Gastroesophageal sphincter (tissue), 4 donors: ENCODE measurements at regions not wholly inside any gene's neighbourhood (a gene's known extent, or its start where the extent isn't known, plus 50 kb on each side); places are given as distances from the start of the nearest gene placed in this dataset.
"Not testable (repeated sequence)": the region's sequence is repeated elsewhere in the genome, so short reads cannot be mapped to it uniquely, and the experiment has no call there.

Source experiments
- ATAC-seq: fragments of 150-250 bp; one replicate; pipeline ENCODE4 v1.9.1; 2016; ENCODE audit warnings: mild to moderate bottlenecking, moderate library complexity
- H3K27ac ChIP-seq, 4 donors: fragments of 200-600 bp; sonication (generic) in 3 of 4; 1 replicate in 3 of 4; 2 replicates in 1 of 4; pipeline ENCODE4 v1.5.1; 2016 to 2019
- H3K27me3 ChIP-seq: fragments of 200-600 bp; sonication (generic); one replicate; pipeline ENCODE4 v1.5.1; 2019
- H3K36me3 ChIP-seq, 2 donors: fragments of 200-600 bp; sonication (generic); one replicate each; pipeline ENCODE4 v1.5.1; 2019; ENCODE audit warnings: control low read depth in 1 of 2
- H3K4me1 ChIP-seq, 3 donors: fragments of 200-600 bp; sonication (generic); 1 replicate in 2 of 3; 2 replicates in 1 of 3; pipeline ENCODE4 v1.5.1; 2016 to 2019; ENCODE audit warnings: control low read depth in 2 of 3
- H3K4me3 ChIP-seq, 2 donors: fragments of 200-600 bp; sonication (generic); one replicate each; pipeline ENCODE4 v1.5.1; 2019; ENCODE audit warnings: mild to moderate bottlenecking in 1 of 2, moderate library complexity in 1 of 2
- H3K9me3 ChIP-seq, 3 donors: fragments of 200-600 bp; sonication (generic); one replicate each; pipeline ENCODE4 v1.5.1; 2017 to 2019; ENCODE audit warnings: control low read depth in 2 of 3
- CTCF ChIP-seq, 4 experiments: fragments of 200-600 bp in 2 of 4; fragments of 450-650 bp in 2 of 4; sonication (generic) in 1 of 4; IDR thresholded peaks; one replicate each; pipeline ENCODE4 v1.5.1; 2017 to 2019; ENCODE audit warnings: antibody characterized with exemption in 4 of 4, mild to moderate bottlenecking in 2 of 4, moderate library complexity in 2 of 4
- EP300 ChIP-seq: sonication (generic); formaldehyde crosslinking; IDR thresholded peaks from one replicate; pipeline ENCODE4 v1.6.1; 2017; ENCODE audit warnings: antibody characterized with exemption, mild to moderate bottlenecking
- POLR2A ChIP-seq, 2 donors: fragments of 450-650 bp; IDR thresholded peaks; one replicate each; pipeline ENCODE4 v1.6.1; 2017; ENCODE audit warnings: antibody characterized with exemption in 2 of 2, mild to moderate bottlenecking in 2 of 2, moderate library complexity in 1 of 2
- POLR2AphosphoS5 ChIP-seq: sonication (generic); formaldehyde crosslinking; IDR thresholded peaks from one replicate; pipeline ENCODE4 v1.6.1; 2017; ENCODE audit warnings: antibody characterized with exemption
- WGBS, 2 donors: methylation state at CpG; one replicate each; pipeline ENCODE4 v1.1.5; 2018; ENCODE audit warnings: low coverage in 1 of 2; 5-methylcytosine and 5-hydroxymethylcytosine counted together

DNA sequence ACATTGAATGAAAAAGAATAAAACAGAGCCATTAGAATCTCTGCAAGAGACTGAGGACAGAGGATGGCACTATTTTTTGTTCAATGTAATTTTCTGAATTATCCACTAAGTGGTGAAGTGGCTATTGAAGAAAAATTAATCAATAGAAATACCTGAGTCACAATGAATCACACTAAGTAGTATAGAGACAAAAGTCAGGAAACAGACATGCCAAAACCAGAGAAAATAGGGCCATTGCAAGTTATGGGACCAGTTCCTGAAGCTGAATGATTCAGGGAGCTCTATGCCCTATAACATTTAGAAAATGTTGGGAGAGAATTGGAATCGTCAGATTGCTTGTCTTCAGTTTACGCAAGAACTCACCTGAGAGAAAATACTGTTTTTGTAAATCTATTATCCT is 1103.2 kb upstream of the ALCAM start:
- no peak overlapping the region for H3K4me3 ChIP-seq
- WGBS, 2 donors, result 88 to 89% methylated on average over 2 of the region's 2 CpGs
- H3K9me3 ChIP-seq, result no peaks in the 10 kb centered on the region
- no peaks in the 10 kb centered on the region for H3K27me3 ChIP-seq
- H3K4me1 ChIP-seq, result no peaks in the 10 kb centered on the region
- ATAC-seq, result no peak
- H3K27ac ChIP-seq, result no peak overlapping the region
- H3K36me3 ChIP-seq, result no peaks in the 10 kb centered on the region
- TF ChIP-seq POLR2AphosphoS5 (no peak), EP300 (no peak), POLR2A (IDR thresholded peaks at IDR 0.05) (no peak), CTCF (IDR thresholded peaks at IDR 0.05) (no peak)

- not testable (repeated sequence) for H3K4me3 ChIP-seq, ATAC-seq, H3K27me3 ChIP-seq, H3K27ac ChIP-seq, H3K9me3 ChIP-seq, H3K4me1 ChIP-seq, H3K36me3 ChIP-seq
- WGBS, 2 donors, result 86 to 100% methylated on average over 1 of the region's 1 CpG
Measured at GRCh38 chr3:104266219-104266618, 1100.5 kb upstream of the ALCAM start.

DNA sequence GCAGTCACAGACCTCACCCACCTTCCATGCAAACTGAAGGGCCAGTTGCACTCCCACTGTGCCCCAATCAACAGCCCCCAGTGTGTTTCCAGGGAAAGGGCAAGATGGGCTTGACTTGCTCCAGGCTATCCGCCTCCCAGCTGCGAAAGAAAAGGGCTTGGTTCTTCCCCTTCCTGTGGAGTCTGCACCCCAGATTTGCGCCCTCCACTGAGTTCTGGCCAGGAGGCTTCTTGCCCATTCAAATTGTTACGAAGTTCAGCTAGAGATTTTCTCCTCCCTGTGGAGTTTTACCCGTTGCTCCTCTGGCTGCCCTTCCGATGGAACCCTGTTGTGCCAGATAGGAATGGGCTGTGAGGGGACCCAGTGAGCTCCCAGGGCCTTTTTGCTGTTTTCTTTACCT is 1096.9 kb upstream of the ALCAM start:
- Histone ChIP-seq H3K27me3 (no peaks in the 10 kb centered on the region), H3K4me3 (no peak overlapping the region), H3K36me3 (no peaks in the 10 kb centered on the region), H3K9me3 (peaks cover 0 to 2% (median 0%) of the 10 kb centered on the region in 3 donors), H3K4me1 (no peaks in the 10 kb centered on the region), H3K27ac (no peak overlapping the region)
- WGBS, 2 donors, result 76 to 93% methylated on average over 2 to 5 of the region's 6 CpGs
- ATAC-seq, result no peak
- no peak for TF ChIP-seq POLR2A (IDR thresholded peaks at IDR 0.05)
- no peak for TF ChIP-seq EP300
- TF ChIP-seq POLR2AphosphoS5, result no peak
- TF ChIP-seq CTCF (IDR thresholded peaks at IDR 0.05), result no peak

DNA sequence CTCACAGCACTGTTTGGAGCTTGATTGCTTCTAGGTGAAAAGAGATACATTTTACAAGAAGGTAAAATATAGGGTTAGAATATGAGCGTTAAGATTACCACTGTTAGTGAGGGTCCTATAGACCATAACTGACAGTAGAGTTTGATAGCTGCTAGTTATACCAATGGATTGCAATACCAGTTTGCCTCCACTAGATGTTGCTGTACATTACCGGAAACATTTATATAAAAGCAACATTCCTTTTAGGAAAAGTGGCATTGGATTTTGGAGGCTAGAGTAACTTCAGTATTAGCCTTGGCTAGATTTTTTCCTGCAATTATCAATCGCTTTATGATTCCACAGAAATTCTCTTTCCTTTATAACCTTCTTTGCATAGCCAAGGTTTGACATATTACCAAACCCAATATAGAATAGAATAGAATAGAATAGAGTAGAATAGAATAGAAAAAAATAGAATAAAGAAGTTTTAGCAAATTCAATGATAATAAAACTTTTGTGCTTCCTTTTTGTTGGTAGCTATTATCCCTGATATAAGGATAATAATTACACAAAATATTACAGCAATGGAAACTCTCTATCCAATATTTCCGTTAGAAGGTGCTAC is 1093.6 kb upstream of the ALCAM start:
- WGBS, 2 donors, result 62 to 72% methylated on average over 4 of the region's 4 CpGs
- no peak overlapping the region for H3K4me3 ChIP-seq
- H3K27ac ChIP-seq, result no peak overlapping the region
- no peaks in the 10 kb centered on the region for H3K4me1 ChIP-seq
- peak; percentile 54 to 62 (median 58) for TF ChIP-seq CTCF (IDR thresholded peaks at IDR 0.05)
- TF ChIP-seq POLR2A (IDR thresholded peaks at IDR 0.05), result no peak
- no peak for ATAC-seq
- peaks cover 0 to 20% (median 0%) of the 10 kb centered on the region in 3 donors for H3K9me3 ChIP-seq
- H3K27me3 ChIP-seq, result no peaks in the 10 kb centered on the region
- H3K36me3 ChIP-seq, result no peaks in the 10 kb centered on the region

GRCh38 chr3:104275199-104275598 is 1091.5 kb upstream of the ALCAM start:
- H3K27me3 ChIP-seq, result no peaks in the 10 kb centered on the region

More at GRCh38 chr3:104275199-104275598, 1091.5 kb upstream of the ALCAM start:
- no peak for TF ChIP-seq POLR2AphosphoS5
- TF ChIP-seq EP300, result no peak
- no peak for TF ChIP-seq POLR2A (IDR thresholded peaks at IDR 0.05)
- no peak for TF ChIP-seq CTCF (IDR thresholded peaks at IDR 0.05)
- Histone ChIP-seq H3K4me3 (no peak overlapping the region), H3K27ac (no peak overlapping the region), H3K9me3 (peaks cover 0 to 23% (median 0%) of the 10 kb centered on the region in 3 donors), H3K4me1 (no peaks in the 10 kb centered on the region), H3K36me3 (no peaks in the 10 kb centered on the region)
- no peak for ATAC-seq
